ENCODE measurements at regions not wholly inside any gene's neighbourhood (a gene's known extent, or its start where the extent isn't known, plus 50 kb on each side); places are given as distances from the start of the nearest gene placed in this dataset.

GRCh38 chr2:217370391-217370790 is 510.5 kb upstream of the TNP1 start:
- Mint-ChIP-seq H3K4me1 (ENCODE audit: low read depth) (no peaks in the 10 kb centered on the region), H3K4me3 (no peak overlapping the region), H3K27me3 (ENCODE audit: low read depth) (no peaks in the 10 kb centered on the region), H3K9me3 (no peaks in the 10 kb centered on the region), H3K36me3 (ENCODE audit: insufficient read depth) (no peaks in the 10 kb centered on the region)
- DNase-seq (no peak), ATAC-seq (peak; percentile 78 to 83)

GRCh38 chr2:217367464-217367863 is 507.6 kb upstream of the TNP1 start:
- Mint-ChIP-seq H3K36me3 (ENCODE audit: insufficient read depth) (no peaks in the 10 kb centered on the region), H3K9me3 (no peaks in the 10 kb centered on the region), H3K4me3 (no peak overlapping the region), H3K27me3 (ENCODE audit: low read depth) (no peaks in the 10 kb centered on the region), H3K4me1 (ENCODE audit: low read depth) (no peaks in the 10 kb centered on the region)
- ATAC-seq (no peak), DNase-seq (no peak)

GRCh38 chr2:217366966-217367365 is 507.1 kb upstream of the TNP1 start:
- no peaks in the 10 kb centered on the region for H3K9me3 Mint-ChIP-seq
- no peaks in the 10 kb centered on the region for H3K27me3 Mint-ChIP-seq (ENCODE audit: low read depth)
- H3K4me3 Mint-ChIP-seq: no peak overlapping the region
- no peak for DNase-seq
- H3K4me1 Mint-ChIP-seq (ENCODE audit: low read depth): no peaks in the 10 kb centered on the region
- H3K36me3 Mint-ChIP-seq (ENCODE audit: insufficient read depth): no peaks in the 10 kb centered on the region
- no peak for ATAC-seq

GRCh38 chr2:217366266-217366895 is 506.5 kb upstream of the TNP1 start:
- ATAC-seq: no peak
- no peaks in the 10 kb centered on the region for H3K27me3 Mint-ChIP-seq (ENCODE audit: low read depth)
- no peak overlapping the region for H3K4me3 Mint-ChIP-seq
- no peaks in the 10 kb centered on the region for H3K36me3 Mint-ChIP-seq (ENCODE audit: insufficient read depth)
- H3K4me1 Mint-ChIP-seq (ENCODE audit: low read depth): no peaks in the 10 kb centered on the region
- DNase-seq: no peak
- H3K9me3 Mint-ChIP-seq: no peaks in the 10 kb centered on the region

- H3K36me3 Mint-ChIP-seq (ENCODE audit: insufficient read depth): no peaks in the 10 kb centered on the region
- ATAC-seq (no peak), DNase-seq (no peak)
- H3K4me3 Mint-ChIP-seq: no peak overlapping the region
- H3K9me3 Mint-ChIP-seq: no peaks in the 10 kb centered on the region
- no peaks in the 10 kb centered on the region for H3K4me1 Mint-ChIP-seq (ENCODE audit: low read depth)
- no peaks in the 10 kb centered on the region for H3K27me3 Mint-ChIP-seq (ENCODE audit: low read depth)
Observed at GRCh38 chr2:217365656-217366055, 505.8 kb upstream of the TNP1 start.

- ATAC-seq (no peak), DNase-seq (no peak)
- H3K4me1 Mint-ChIP-seq (ENCODE audit: low read depth): no peaks in the 10 kb centered on the region
- H3K9me3 Mint-ChIP-seq: no peaks in the 10 kb centered on the region
- no peak overlapping the region for H3K4me3 Mint-ChIP-seq
- no peaks in the 10 kb centered on the region for H3K36me3 Mint-ChIP-seq (ENCODE audit: insufficient read depth)
- no peaks in the 10 kb centered on the region for H3K27me3 Mint-ChIP-seq (ENCODE audit: low read depth)
Observed at GRCh38 chr2:217364224-217364623, 504.4 kb upstream of the TNP1 start.

- H3K9me3 Mint-ChIP-seq: no peaks in the 10 kb centered on the region
- no peaks in the 10 kb centered on the region for H3K27me3 Mint-ChIP-seq (ENCODE audit: low read depth)
- no peak overlapping the region for H3K4me3 Mint-ChIP-seq
- no peaks in the 10 kb centered on the region for H3K36me3 Mint-ChIP-seq (ENCODE audit: insufficient read depth)
- DNase-seq (no peak), ATAC-seq (no peak)
- no peaks in the 10 kb centered on the region for H3K4me1 Mint-ChIP-seq (ENCODE audit: low read depth)
Observed at GRCh38 chr2:217363470-217363869, 503.6 kb upstream of the TNP1 start.

GRCh38 chr2:217362710-217363109 is 502.8 kb upstream of the TNP1 start:
- Mint-ChIP-seq H3K4me3 (no peak overlapping the region), H3K27me3 (ENCODE audit: low read depth) (no peaks in the 10 kb centered on the region), H3K36me3 (ENCODE audit: insufficient read depth) (no peaks in the 10 kb centered on the region), H3K9me3 (no peaks in the 10 kb centered on the region), H3K4me1 (ENCODE audit: low read depth) (no peaks in the 10 kb centered on the region)
- ATAC-seq (no peak), DNase-seq (no peak)

- ATAC-seq: no peak
Observed at GRCh38 chr2:217362286-217362685, 502.4 kb upstream of the TNP1 start.

GRCh38 chr2:217361483-217361880 is 501.6 kb upstream of the TNP1 start:
- Mint-ChIP-seq H3K27me3 (ENCODE audit: low read depth) (no peaks in the 10 kb centered on the region), H3K9me3 (no peaks in the 10 kb centered on the region), H3K4me1 (ENCODE audit: low read depth) (no peaks in the 10 kb centered on the region), H3K4me3 (no peak overlapping the region), H3K36me3 (ENCODE audit: insufficient read depth) (no peaks in the 10 kb centered on the region)
- no peak for DNase-seq
- no peak for ATAC-seq

More at GRCh38 chr2:217362286-217362685, 502.4 kb upstream of the TNP1 start:
- Mint-ChIP-seq H3K27me3 (ENCODE audit: low read depth) (no peaks in the 10 kb centered on the region), H3K36me3 (ENCODE audit: insufficient read depth) (no peaks in the 10 kb centered on the region), H3K4me1 (ENCODE audit: low read depth) (no peaks in the 10 kb centered on the region), H3K9me3 (no peaks in the 10 kb centered on the region), H3K4me3 (no peak overlapping the region)
- no peak for DNase-seq

GRCh38 chr2:217360781-217361482 is 501.1 kb upstream of the TNP1 start:
- no peaks in the 10 kb centered on the region for H3K36me3 Mint-ChIP-seq (ENCODE audit: insufficient read depth)
- DNase-seq: no peak
- no peak for ATAC-seq
- H3K27me3 Mint-ChIP-seq (ENCODE audit: low read depth): no peaks in the 10 kb centered on the region
- no peaks in the 10 kb centered on the region for H3K4me1 Mint-ChIP-seq (ENCODE audit: low read depth)
- no peaks in the 10 kb centered on the region for H3K9me3 Mint-ChIP-seq
- H3K4me3 Mint-ChIP-seq: no peak overlapping the region

GRCh38 chr2:217360111-217360510 is 500.2 kb upstream of the TNP1 start:
- no peak for ATAC-seq
- Mint-ChIP-seq H3K4me1 (ENCODE audit: low read depth) (no peaks in the 10 kb centered on the region), H3K36me3 (ENCODE audit: insufficient read depth) (no peaks in the 10 kb centered on the region), H3K27me3 (ENCODE audit: low read depth) (no peaks in the 10 kb centered on the region), H3K4me3 (no peak overlapping the region), H3K9me3 (no peaks in the 10 kb centered on the region)
- no peak for DNase-seq

GRCh38 chr2:217357886-217358620 is 498.2 kb upstream of the TNP1 start:
- Mint-ChIP-seq H3K36me3 (ENCODE audit: insufficient read depth) (no peaks in the 10 kb centered on the region), H3K9me3 (no peaks in the 10 kb centered on the region)
- ATAC-seq: no peak

GRCh38 chr2:217356781-217357180 is 496.9 kb upstream of the TNP1 start:
- DNase-seq: no peak
- no peaks in the 10 kb centered on the region for H3K4me1 Mint-ChIP-seq (ENCODE audit: low read depth)
- no peaks in the 10 kb centered on the region for H3K36me3 Mint-ChIP-seq (ENCODE audit: insufficient read depth)
- H3K9me3 Mint-ChIP-seq: no peaks in the 10 kb centered on the region
- H3K27me3 Mint-ChIP-seq (ENCODE audit: low read depth): peaks cover 5% of the 10 kb centered on the region
- no peak overlapping the region for H3K4me3 Mint-ChIP-seq
- no peak for ATAC-seq

More at GRCh38 chr2:217357886-217358620, 498.2 kb upstream of the TNP1 start:
- H3K4me3 Mint-ChIP-seq: no peak overlapping the region
- H3K27me3 Mint-ChIP-seq (ENCODE audit: low read depth): peaks cover 2% of the 10 kb centered on the region
- H3K4me1 Mint-ChIP-seq (ENCODE audit: low read depth): no peaks in the 10 kb centered on the region
- no peak for DNase-seq

- Mint-ChIP-seq H3K4me1 (ENCODE audit: low read depth) (no peaks in the 10 kb centered on the region), H3K4me3 (no peak overlapping the region), H3K9me3 (no peaks in the 10 kb centered on the region), H3K36me3 (ENCODE audit: insufficient read depth) (no peaks in the 10 kb centered on the region), H3K27me3 (ENCODE audit: low read depth) (peaks cover 5% of the 10 kb centered on the region)
- ATAC-seq: no peak
- no peak for DNase-seq
Observed at GRCh38 chr2:217356142-217356541, 496.3 kb upstream of the TNP1 start.

Data from activated T-cell treated with anti-CD3 and anti-CD28 coated beads, Interleukin-2, amount 50 U/mL, for 4 hours (primary cell).